HG02798 (cell line): ENCODE measurements at regions not wholly inside any gene's neighbourhood (a gene's known extent, or its start where the extent isn't known, plus 50 kb on each side); places are given as distances from the start of the nearest gene placed in this dataset.

Source experiments
- ATAC-seq: cut with Tn5 transposase; IDR thresholded peaks from one replicate; pipeline ENCODE4 v1.9.1; 2021; ENCODE audit warnings: mild to moderate bottlenecking; ENCODE audit not compliant: unreplicated experiment, poor library complexity

GRCh38 chr10:90171014-90171722, 469.8 kb downstream of the KIF20B start:
- ATAC-seq, result no peak

GRCh38 chr10:90174531-90174930, 473.1 kb downstream of the KIF20B start:
- ATAC-seq, result no peak

GRCh38 chr10:90175161-90175681, 473.8 kb downstream of the KIF20B start:
- ATAC-seq, result no peak

- no peak for ATAC-seq
Measured at GRCh38 chr10:90179696-90180407, 478.5 kb downstream of the KIF20B start.

- ATAC-seq, result no peak
Measured at GRCh38 chr10:90180886-90181691, 479.7 kb downstream of the KIF20B start.

GRCh38 chr10:90192825-90193224, 491.4 kb downstream of the KIF20B start:
- ATAC-seq, result no peak

GRCh38 chr10:90193240-90193985, 492.0 kb downstream of the KIF20B start:
- ATAC-seq, result no peak

GRCh38 chr10:90195288-90195840, 494.0 kb downstream of the KIF20B start:
- ATAC-seq, result no peak

- no peak for ATAC-seq
Measured at GRCh38 chr10:90197766-90198165, 496.4 kb downstream of the KIF20B start.

GRCh38 chr10:90199093-90199492, 497.7 kb downstream of the KIF20B start:
- ATAC-seq, result no peak

GRCh38 chr10:90199513-90199912, 498.1 kb downstream of the KIF20B start:
- ATAC-seq, result no peak

- ATAC-seq, result no peak
Measured at GRCh38 chr10:90204131-90204955, 503.0 kb downstream of the KIF20B start.

GRCh38 chr10:90204956-90205314, 503.5 kb downstream of the KIF20B start:
- no peak for ATAC-seq

- ATAC-seq, result no peak
Measured at GRCh38 chr10:90205340-90205739, 503.9 kb downstream of the KIF20B start.

GRCh38 chr10:90213346-90213745, 512.0 kb downstream of the KIF20B start:
- ATAC-seq, result no peak

GRCh38 chr10:90218846-90219245, 517.5 kb downstream of the KIF20B start:
- ATAC-seq, result no peak

GRCh38 chr10:90222372-90222771, 521.0 kb downstream of the KIF20B start:
- no peak for ATAC-seq

- no peak for ATAC-seq
Measured at GRCh38 chr10:90222939-90223338, 521.5 kb downstream of the KIF20B start.
